ENCODE measurements at regions not wholly inside any gene's neighbourhood (a gene's known extent, or its start where the extent isn't known, plus 50 kb on each side); places are given as distances from the start of the nearest gene placed in this dataset.

GRCh38 chr6:145271040-145271439 lies 464.3 kb downstream of the EPM2A start:
- TF ChIP-seq POLR2A (IDR thresholded peaks at IDR 0.05), result no peak
- TF ChIP-seq CTCF (IDR thresholded peaks at IDR 0.05), result no peak

Data from Peyer's patch (tissue), 4 donors.